Mammary epithelial cell (primary cell): ENCODE measurements at regions not wholly inside any gene's neighbourhood (a gene's known extent, or its start where the extent isn't known, plus 50 kb on each side); places are given as distances from the start of the nearest gene placed in this dataset.

Source experiments
- CTCF ChIP-seq, 2 donors: IDR thresholded peaks in 1 of 2; conservative IDR thresholded peaks in 1 of 2; 2 replicates each; pipeline ENCODE4 v1.5.1; 2011 to 2012; ENCODE audit warnings: inconsistent platforms in 2 of 2, low read length in 2 of 2, mild to moderate bottlenecking in 2 of 2, control low read depth in 1 of 2, low read depth in 1 of 2; ENCODE audit not compliant: insufficient read depth in 1 of 2; ENCODE audit errors: extremely low read depth in 1 of 2
- EZH2 ChIP-seq: IDR thresholded peaks from 2 replicates; pipeline ENCODE4 v1.6.1; 2012; ENCODE audit warnings: low read length, inconsistent platforms, borderline replicate concordance

GRCh38 chr22:47592791-47593190 is 830.3 kb downstream of the TBC1D22A start:
- TF ChIP-seq CTCF (conservative IDR thresholded peaks at IDR 0.05 in 1 of 2, IDR thresholded peaks at IDR 0.05 in 1 of 2; ENCODE audit: extremely low read depth in 1 of 2, insufficient read depth in 1 of 2, low read depth in 1 of 2, low read length in 2 of 2) (no peak), EZH2 (no peak)
